AG10803 (cell line): ENCODE measurements at regions not wholly inside any gene's neighbourhood (a gene's known extent, or its start where the extent isn't known, plus 50 kb on each side); places are given as distances from the start of the nearest gene placed in this dataset.

Source experiments
- DNase-seq: peaks from one replicate; pipeline ENCODE4 v3.0.0; 2010; ENCODE audit warnings: low read depth
- H3K4me3 ChIP-seq: 2 replicates; pipeline ENCODE4 v1.5.1; 2011; ENCODE audit warnings: mild to moderate bottlenecking, low read length, control low read depth
- CTCF ChIP-seq: conservative IDR thresholded peaks from 2 replicates; pipeline ENCODE4 v1.5.1; 2011; ENCODE audit warnings: mild to moderate bottlenecking, low read length, control low read depth, inconsistent platforms

- no peak for TF ChIP-seq CTCF
- no peak for DNase-seq
- H3K4me3 ChIP-seq: no peak overlapping the region
Observed at GRCh38 chr6:124887872-124888580, 74.2 kb upstream of the RNF217 start.

- H3K4me3 ChIP-seq: no peak overlapping the region
- no peak for DNase-seq
- no peak for TF ChIP-seq CTCF
Observed at GRCh38 chr6:124888581-124889371, 73.5 kb upstream of the RNF217 start.

GRCh38 chr6:124901084-124901483 is 61.2 kb upstream of the RNF217 start:
- TF ChIP-seq CTCF: no peak
- no peak overlapping the region for H3K4me3 ChIP-seq
- no peak for DNase-seq

GRCh38 chr6:124903797-124904196 is 58.4 kb upstream of the RNF217 start:
- H3K4me3 ChIP-seq: no peak overlapping the region
- no peak for TF ChIP-seq CTCF
- no peak for DNase-seq

- no peak overlapping the region for H3K4me3 ChIP-seq
- DNase-seq: no peak
- TF ChIP-seq CTCF: no peak
Observed at GRCh38 chr6:124907596-124907995, 54.6 kb upstream of the RNF217 start.
